VCaP (cell line): ENCODE measurements at regions not wholly inside any gene's neighbourhood (a gene's known extent, or its start where the extent isn't known, plus 50 kb on each side); places are given as distances from the start of the nearest gene placed in this dataset.
"Not testable (repeated sequence)": the region's sequence is repeated elsewhere in the genome, so short reads cannot be mapped to it uniquely, and the experiment has no call there.

Experiments used
- H3K27ac ChIP-seq: fragments of 450-650 bp; 2 replicates; pipeline ENCODE4 v1.5.1; 2017
- TF ChIP-seq, protein P1 (sequence below): fragments of 450-650 bp; conservative IDR thresholded peaks from 2 replicates; pipeline ENCODE4 v1.5.1; 2017; ENCODE audit warnings: mild to moderate bottlenecking, moderate library complexity

GRCh38 chr7:155943251-155943899 lies 131.1 kb upstream of the SHH start:
- TF ChIP-seq, protein P1, sequence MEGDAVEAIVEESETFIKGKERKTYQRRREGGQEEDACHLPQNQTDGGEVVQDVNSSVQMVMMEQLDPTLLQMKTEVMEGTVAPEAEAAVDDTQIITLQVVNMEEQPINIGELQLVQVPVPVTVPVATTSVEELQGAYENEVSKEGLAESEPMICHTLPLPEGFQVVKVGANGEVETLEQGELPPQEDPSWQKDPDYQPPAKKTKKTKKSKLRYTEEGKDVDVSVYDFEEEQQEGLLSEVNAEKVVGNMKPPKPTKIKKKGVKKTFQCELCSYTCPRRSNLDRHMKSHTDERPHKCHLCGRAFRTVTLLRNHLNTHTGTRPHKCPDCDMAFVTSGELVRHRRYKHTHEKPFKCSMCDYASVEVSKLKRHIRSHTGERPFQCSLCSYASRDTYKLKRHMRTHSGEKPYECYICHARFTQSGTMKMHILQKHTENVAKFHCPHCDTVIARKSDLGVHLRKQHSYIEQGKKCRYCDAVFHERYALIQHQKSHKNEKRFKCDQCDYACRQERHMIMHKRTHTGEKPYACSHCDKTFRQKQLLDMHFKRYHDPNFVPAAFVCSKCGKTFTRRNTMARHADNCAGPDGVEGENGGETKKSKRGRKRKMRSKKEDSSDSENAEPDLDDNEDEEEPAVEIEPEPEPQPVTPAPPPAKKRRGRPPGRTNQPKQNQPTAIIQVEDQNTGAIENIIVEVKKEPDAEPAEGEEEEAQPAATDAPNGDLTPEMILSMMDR, result no peak
- no peak overlapping the region for H3K27ac ChIP-seq

- TF ChIP-seq, protein P1, result no peak
- H3K27ac ChIP-seq, result no peak overlapping the region
Observed at GRCh38 chr7:155942226-155942950, 130.1 kb upstream of the SHH start.

DNA sequence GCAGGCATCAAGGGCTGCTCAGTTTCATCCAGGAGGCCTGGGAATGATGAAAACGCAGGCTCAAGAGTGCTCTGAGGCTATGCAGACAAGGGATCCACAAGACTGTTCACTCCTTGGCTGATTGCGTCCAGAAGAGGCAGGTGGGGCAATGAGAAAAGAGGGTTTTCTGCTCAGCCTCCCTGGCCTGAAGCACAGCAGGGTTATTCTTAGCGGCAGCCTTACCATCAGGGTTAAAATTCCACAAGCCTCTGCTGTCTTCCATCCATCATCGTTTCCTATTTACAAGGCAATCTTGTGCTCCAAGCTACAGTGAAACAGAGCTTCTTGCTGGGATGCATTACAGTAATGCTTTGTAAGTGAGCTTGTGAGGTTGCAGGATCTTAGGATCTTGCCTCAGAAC lies 129.4 kb upstream of the SHH start:
- TF ChIP-seq, protein P1, result no peak
- H3K27ac ChIP-seq, result no peak overlapping the region

GRCh38 chr7:155939350-155939749 lies 127.1 kb upstream of the SHH start:
- TF ChIP-seq, protein P1, result no peak
- no peak overlapping the region for H3K27ac ChIP-seq

DNA sequence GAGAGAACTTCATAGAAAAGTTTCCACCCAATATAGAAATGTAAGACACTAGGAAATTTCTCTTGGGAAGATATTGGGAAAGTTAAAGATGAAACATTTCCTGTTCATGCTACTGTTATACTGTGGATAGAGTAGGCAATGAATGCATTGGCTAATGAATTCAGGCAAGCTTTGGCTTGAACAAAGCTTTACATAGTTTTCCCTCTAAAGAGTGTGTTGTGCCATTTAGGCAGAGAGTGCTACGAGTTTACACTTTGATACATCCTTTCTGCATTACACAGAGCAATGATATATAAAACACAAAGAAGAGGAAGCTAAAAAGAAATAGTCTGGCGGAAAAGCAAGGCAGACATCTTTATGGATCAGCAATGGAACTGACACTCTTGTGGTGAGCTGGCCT lies 125.9 kb upstream of the SHH start:
- TF ChIP-seq, protein P1, result no peak
- no peak overlapping the region for H3K27ac ChIP-seq

DNA sequence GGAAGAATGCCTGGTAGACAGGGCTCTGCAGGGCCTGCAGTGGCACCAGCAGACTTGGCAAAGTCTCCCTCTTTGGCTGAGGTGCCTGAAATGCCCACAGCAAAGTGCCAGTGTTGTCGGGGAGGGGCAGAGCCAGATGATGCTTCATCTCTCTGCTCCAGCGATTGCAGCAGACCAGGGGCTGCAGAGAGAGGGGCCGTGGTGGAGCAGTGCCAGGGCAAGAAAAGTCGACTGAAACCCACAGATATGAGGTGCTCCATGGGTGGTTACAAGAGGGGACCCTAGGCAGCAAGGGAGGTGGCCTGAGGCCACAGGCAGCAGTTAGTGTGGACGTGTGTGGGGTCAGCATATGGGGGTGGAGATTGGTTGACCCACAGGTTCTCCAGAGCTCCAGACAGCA lies 123.5 kb upstream of the SHH start:
- TF ChIP-seq, protein P1, result no peak
- no peak overlapping the region for H3K27ac ChIP-seq

GRCh38 chr7:155935005-155935557 lies 122.8 kb upstream of the SHH start:
- no peak overlapping the region for H3K27ac ChIP-seq
- TF ChIP-seq, protein P1, result no peak

GRCh38 chr7:155932324-155932723 lies 120.1 kb upstream of the SHH start:
- not testable (repeated sequence) for H3K27ac ChIP-seq
